Tongue (tissue), 1 donor: ENCODE measurements at regions not wholly inside any gene's neighbourhood (a gene's known extent, or its start where the extent isn't known, plus 50 kb on each side); places are given as distances from the start of the nearest gene placed in this dataset.
"Not testable (repeated sequence)": the region's sequence is repeated elsewhere in the genome, so short reads cannot be mapped to it uniquely, and the experiment has no call there.

Source experiments
- DNase-seq: peaks from one replicate; pipeline ENCODE4 v3.0.0-alpha.2; 2015

DNA sequence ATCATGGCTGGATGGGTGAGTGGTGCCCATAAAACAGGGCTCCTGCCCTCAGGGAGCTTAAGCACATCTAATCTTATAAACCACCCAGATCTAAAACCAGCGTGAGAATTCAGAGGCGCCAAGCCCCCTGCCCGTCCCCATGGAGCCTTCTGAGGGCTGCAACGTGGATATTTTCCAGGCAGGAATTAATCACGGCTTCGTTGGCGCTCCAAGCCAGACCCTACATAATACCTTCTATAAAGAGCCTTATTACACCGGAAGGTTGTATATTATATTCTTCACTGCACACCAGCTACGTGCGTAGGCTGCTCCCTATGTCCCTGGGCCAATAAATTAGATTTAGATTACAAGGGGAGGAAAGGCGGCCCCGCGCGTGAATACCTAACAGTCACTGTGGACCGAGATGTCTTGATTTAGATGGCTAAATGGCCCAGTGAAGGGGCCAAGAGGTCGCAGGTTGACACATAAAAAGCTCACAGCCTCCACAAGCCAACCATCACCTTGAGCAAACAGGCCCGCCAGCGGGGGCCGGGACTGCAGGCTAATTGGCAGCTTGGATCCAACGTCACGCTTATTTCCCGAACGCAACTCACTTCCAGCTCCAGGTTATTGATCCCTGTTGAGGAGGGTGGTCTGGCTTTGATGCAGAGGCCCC, 64.7 kb upstream of the APCDD1L start:
- DNase-seq = no peak

DNA sequence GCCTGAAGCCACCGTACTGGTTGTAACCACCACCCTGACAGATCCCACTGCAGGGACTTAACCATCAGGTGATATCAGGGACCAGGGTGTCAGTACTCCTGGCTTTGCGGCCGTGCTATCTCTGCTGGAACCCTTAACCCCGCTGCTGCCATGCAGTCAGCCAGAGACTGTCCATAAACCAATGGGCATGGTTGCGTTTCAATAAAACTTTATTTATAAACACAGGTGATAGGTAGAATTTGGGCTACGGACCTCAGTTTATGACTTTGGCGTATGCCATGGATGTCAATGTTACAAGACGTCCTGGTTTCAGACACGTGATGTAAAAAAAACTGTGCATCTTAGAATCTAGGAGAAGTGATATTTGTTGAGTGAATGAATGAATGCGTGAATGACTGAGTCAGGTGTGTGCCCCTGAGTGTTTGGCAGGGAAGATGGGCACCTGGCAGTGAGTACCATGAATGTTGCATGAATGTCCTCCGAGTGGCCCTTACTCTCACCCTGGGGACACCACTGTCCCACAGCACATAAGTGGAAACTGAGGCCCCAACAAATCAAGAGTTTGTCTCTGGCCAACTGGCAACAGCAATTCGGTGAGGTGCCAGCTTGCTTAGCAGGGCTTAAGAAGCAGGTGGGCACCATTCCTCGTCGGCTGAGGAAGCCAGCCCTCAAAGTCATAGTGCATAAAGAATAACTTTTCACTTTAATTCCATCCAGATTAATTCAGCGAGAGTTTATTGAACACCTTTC, 64.0 kb upstream of the APCDD1L start:
- DNase-seq = no peak

DNA sequence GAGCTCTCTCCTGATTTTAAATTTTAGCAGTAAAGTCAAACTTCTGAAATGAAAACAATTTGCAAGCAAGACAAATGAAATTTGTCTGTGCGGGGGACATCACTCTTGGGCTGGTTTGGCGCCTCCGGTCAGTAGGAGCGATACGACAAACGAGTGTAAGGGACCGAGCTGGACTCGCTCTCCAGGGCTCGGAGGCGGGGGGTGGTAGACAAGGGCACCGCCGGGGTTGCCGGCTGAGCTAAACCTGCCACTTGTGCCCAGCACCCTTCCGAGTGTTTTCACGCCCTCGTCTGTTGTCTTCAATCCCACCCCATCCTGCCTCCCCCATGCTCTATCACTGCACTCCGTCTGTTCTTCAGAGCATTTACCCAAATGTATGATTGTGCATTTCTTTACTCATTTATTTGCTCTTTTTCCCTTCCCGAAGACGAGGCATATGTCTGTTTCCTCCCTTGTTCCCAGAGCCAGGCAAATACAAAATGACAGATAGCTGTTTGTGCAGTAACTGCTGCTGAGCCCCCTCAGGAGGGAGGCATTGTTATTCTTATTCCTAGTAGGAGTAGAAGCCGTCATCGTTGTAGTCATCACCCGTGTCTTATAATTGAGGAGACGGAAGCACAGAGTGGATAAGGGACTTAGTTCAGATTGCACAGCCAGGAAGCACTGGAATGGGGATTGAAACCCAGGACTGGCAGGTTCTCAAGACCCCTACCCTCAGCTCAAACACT, 62.8 kb upstream of the APCDD1L start:
- DNase-seq = no peak

DNA sequence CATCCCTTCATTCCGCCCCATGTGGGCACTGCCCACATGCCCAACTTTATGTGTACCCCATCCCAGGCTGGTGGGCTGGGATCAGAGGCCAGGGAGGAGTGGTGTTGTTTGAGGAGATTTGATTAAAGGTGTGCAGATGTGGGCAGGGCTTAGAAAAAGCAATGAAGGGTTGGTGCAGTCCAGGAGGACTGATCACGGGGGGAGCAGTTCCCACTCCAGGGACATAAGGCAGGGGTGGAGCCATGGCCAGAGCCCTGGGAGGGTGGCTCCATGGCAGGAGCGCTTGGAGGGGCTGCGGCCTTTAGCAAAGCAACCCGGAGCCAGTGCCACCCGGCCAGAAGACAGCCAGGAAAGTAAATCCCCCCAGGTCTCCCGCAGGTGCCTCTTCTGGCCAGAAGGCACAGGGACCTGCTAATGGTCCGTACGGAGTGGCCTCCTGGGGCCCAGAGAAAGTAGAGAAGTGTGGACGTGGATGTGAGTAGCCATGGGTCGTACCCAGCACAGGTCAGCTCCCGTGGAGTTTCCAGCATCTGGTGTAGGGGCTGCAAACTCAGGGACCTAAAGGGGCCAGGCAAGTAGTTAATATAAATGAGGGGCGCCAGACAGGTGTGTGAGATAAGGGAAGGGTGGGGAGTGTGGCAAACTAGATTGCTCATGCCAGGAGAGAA, 62.1 kb upstream of the APCDD1L start:
- DNase-seq = no peak

DNA sequence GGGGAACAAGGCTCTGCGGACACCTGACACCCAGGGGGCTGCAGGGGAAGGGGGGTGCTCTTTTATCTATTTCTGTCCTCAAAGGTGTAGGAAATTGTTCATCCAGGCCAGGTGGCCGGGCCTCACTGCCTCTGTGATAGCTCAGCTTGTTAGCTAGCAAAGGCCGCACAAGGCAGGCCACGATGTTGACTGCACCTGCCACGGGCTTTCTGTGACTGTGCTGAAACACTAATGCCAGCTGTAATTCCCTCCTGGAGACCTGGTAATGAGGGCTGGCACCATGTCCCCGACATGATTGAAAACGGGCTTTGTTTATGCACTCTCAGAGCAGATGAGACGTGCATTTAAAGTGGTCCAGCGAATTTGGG, 61.4 kb upstream of the APCDD1L start:
- DNase-seq = peak; percentile 40

DNA sequence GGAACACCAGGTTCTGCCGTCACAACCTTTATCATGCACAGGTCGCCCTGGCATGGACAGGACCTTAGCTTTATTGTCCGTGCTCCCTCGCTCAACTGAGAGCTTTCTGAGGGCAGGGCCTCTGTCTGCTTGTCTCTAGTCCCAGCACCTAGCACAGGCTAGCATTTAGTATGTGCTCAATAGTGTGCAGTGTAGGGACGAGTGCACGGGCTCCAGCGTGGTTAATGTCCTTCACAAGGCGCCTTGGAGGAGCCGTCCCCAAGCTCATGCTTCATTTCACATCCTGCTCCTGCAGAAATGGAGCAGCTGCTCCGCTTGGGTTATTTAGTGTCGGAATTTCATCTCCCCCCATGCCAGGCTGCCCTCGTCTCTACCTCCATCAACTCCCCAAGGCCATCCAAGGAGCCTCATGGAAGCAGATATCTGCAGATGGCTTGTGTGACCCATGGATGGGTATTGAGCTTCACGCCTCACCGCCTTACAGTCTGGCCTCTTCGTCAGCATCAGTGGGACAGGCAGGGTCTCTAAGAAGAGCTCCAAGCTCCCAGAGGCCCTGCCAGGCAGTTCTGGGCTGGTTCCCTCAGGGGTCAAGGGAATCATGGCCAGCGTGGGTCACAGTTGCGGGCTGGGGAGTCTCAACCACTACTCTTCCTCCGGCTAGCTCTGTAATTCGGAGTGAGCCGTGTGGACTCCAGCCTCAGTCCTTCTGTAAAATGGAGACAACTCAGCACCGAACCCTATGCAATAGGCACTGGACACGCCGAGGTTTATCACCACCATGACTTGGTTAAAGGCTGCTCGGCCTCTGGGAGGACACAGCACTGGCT, 60.8 kb upstream of the APCDD1L start:
- no peak for DNase-seq

DNA sequence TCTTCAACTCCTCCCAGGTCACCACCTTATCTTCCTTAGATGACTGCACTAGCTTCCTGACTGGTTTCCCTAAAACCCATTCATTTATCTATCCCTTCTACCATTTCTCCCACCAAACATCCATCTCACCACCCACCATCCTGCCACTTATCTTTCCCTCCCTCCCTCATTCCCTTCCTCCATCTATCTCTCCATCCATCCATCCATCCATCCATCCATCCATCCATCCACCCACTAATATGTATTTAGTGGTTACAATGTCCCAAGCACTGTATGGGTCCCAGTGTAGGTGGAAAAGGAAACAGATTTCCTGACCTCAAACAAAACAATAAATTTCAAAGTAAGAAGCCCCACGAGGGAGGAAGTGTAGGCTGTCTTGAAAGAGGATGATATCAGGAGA, 59.3 kb upstream of the APCDD1L start:
- DNase-seq = no peak

DNA sequence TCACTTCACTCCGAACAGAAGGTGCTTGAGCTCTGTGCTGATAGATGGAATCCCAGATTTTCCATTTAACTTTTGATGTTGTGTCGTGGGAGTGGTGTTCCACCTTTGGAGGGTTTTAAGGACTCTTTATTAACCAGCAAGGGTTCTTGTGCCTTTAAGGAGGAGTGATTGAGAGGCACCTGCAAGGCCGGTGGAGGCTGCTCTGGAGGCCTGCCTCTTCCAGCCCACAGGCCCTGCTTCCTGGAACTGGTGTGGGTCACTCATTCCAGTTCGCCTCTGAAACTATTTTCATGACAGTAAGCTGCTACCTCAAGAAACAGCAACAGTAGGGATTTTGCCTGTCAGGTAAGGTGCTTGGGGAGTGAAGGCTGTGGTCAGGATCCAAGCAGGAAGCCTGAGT, 58.8 kb upstream of the APCDD1L start:
- DNase-seq = no peak

DNA sequence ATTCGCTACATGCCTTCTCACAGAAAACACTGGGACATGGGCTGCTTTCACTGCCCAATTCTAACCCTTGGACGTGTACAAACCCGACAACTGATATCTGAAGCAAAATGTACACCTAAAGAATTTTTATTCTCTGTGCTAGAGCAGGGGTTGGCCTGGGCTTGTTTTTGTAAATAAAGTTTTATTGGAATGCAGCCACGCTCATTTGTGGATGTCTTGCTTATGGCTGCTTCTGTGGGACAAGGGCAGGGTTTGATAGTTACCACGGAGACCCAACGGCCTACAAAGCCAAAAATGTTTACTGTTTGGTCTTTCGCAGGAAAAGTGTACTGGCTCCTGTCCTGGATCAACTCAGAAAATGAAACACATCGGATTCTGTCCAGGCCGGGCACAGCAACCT, 58.1 kb upstream of the APCDD1L start:
- DNase-seq = no peak

DNA sequence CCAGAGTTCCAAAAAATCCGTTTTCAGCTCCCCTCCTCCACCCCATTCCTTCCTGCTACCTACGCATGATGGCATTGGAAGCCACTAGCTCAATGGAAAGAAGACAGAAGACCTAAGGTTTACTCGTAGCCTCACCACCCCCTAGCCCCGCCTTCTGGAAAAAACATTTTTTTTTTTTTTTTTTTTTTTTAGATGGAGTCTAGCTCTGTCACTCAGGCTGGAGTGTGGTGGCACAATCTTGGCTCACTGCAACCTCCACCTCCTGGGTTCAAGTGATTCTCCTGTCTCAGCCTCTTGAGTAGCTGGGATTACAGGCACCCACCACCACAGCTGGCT, 57.2 kb upstream of the APCDD1L start:
- DNase-seq = not testable (repeated sequence)

DNA sequence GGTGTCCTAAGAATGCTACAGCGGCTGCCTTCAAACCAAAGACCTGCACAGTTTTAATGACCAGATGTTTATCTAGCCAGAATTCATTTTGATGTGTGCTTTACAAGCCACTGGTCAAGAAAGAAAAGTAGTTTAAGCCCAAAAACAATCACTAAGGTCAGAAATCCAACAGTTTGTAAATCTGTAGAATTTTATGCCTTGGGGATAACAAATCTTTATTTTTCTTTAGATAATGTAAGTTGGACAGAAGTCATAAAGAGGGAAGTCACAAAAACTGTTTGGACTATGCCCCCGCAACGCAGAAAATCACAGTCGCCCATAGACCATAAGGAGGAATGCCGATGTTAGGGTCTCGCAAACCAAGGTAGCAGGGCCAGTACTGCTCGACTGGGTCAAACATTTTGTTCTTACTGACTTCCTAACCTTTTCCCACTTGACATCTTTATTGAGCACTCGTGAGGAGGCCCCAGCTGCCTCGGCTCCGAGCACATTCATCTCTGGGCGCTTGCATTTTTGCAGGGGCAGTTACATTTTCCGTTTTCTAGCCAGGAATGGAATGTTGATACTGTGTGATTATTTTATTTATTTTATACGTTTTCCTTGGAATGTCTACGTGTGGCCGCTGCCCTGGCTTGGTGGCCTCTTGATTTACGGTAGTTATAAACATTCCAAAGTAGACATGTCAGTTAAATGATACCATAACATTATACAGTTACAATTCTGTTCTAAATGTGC, 56.7 kb upstream of the APCDD1L start:
- peak; percentile 49 for DNase-seq

DNA sequence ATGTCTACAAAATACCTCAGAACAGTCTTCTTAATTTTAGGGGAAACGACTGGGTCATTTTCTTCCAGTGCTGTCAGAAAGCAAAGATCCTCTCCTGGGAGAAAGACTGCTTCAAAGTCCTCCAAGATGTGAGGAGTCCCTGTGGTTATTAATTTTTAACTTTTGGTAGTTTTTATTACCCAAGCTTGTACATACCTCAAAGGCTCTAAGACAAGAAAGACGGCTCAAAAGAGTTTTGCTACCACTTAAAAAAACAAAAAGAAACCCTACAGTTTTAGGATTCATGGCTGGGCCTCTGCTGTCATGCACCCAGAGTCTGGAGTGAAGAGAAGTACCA, 56.1 kb upstream of the APCDD1L start:
- peak; percentile 44 for DNase-seq

DNA sequence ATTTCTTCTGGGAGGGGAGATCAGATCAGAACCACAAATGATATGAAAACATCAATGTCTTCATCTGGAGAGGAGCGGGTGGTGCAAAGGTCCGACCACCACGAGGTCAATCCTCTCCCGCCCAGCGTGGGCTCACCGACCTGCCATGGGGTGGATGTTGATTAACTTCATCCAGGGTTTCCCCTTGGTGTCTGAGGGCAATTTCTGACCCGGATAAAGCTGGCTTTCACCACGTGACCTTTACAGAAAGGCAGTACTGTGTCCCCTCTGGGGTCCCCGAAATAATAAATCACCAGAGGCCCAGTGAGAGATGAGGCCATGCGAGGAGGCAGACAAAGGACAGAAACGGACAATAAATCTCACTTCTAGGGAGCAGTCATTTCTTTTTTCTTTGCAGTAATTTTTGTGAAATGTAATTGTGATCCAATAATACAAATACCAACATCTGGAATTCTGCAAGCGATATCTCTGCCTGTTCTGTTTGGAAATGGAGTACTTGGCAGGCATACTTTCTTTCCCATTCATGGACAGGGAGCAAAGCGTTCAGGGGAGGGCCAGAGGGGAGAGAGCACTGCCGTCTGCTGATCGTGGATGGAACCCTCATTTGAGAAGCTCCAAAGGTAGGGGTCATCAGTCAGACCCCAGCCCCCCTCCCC, 55.1 kb upstream of the APCDD1L start:
- DNase-seq = peak; percentile 59

DNA sequence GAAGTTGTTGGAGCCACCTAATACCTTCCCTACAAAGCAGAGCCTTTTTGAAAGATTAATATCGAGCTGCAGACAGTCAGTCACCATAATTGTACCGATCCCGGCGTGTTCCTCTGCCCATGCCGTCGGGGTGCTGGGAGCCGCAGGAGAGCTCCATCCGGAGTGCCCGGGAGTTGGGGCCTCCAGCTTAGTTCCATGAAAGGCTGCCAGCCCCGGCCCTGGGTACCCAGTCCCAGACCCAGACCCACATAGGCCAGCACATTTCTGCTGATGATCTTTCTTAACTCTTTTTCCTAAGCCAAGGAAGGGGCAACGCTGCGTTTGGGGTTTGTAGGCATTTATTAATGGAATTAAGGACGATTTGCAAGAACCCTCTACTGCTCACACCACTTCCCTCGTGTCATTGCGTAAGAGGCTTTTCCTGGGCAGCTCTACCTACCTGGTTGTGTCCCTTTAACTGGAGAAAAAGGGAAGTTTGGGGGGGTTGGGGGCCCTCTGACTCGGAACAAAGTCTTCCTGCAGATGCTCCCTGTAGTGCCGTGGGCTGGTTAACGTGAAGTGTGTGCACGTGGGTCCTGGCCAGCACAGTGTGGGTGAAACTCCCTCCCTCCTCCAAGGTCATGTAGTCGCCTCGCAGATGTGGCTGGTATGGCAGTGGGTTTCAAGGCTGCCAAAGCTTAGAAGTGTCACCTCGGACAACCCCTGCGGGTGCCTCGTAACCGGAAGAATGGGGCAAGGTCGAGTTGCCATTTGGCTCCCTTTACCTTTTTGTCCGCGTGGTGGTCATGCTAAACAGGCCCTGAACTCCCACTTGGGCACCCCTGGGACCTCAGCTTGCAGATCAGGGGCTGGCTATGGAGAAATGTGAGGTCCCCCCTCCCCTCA, 54.3 kb upstream of the APCDD1L start:
- DNase-seq = peak; percentile 16

DNA sequence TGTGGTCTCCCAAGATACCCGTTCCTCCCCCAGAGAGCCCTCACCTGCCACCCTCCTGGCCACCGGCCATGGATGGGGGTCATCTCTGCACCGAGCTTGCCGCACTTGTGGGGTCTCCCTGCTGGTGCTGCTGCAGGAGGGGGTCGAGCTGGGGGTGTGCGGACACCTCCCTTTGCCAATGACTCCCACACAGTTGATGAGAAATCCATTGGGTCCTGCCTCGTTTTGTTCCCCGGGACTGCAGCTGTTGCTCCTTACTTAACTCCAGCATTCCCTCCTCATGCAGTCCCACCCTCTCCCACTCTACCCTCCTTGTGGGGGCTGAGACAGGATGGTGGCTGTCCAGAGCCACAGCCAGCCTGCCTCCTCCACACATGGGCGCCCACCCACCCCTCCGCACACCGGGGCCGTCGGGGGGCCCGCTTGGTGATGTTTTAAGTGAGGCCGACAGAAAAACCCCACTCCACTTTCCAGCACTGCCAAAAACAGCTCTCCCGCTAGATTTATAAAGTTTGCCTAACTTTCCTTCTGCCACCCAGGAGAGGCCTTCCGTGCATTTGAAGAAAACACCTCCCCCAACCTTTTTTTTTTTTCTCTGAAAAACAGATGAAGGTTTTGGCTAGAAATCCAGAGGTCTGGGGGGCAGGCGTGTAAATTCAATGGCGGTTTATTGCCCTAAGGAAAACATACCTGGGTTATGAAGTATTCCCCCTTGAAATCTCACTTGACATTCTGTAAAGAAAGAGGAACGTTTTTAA, 53.5 kb upstream of the APCDD1L start:
- DNase-seq = peak; percentile 76

DNA sequence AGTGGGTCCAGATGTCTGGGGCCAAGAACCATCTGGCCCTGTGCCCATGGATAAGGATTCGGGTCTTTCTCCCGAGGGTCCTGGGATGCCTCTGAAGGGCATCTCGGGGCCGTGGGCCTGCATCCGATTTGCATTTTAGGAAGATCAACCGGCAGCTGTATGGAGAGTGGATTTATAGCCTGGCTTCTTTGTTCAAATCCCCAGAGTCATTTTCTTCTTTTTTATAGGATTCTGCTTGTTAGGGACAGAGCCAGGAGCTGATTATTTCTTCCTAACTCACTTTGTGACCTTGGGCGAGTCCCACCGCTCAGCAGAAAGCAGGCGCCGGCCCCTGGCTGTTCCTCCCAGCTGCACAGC, 52.9 kb upstream of the APCDD1L start:
- peak; percentile 66 for DNase-seq

DNA sequence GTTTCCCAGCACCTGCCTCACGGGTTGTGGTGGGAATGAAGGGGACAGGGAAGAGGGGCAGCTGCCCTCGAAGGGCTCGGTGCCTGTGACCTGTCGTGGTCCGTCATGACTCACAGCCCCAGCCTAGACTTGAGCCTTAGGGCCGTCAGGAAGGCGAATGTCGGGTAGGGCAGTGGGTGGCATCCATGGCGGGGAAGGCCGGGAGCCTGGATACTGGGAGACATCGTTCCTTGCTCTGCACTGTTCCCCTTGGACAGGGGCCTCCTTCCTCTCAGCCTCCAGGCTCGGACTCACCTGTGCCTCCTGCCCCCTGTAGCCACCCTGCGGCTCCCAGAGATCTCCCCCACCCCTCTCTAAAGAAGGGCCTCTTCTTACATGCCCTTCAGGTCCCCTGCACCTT, 52.2 kb upstream of the APCDD1L start:
- DNase-seq = no peak

DNA sequence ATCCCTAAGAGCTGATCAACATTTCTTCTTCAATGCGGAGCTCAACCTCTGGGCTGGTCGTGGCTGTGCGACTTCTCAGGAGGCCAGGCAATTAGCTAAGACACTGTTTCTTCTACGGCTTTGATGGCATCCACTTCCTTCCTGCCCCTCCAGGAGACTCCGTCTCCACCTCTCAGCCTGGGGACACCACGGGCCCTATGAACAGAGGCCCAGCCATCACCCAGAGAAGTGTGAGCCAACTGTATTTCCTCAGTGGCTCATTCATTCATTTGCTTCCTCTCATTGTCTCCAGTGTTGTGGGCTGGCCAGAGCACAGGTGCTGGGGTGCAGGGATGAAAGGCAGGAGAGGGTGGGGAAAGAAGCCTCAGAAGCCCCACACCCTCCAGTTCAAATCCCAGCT, 51.8 kb upstream of the APCDD1L start:
- DNase-seq = no peak

DNA sequence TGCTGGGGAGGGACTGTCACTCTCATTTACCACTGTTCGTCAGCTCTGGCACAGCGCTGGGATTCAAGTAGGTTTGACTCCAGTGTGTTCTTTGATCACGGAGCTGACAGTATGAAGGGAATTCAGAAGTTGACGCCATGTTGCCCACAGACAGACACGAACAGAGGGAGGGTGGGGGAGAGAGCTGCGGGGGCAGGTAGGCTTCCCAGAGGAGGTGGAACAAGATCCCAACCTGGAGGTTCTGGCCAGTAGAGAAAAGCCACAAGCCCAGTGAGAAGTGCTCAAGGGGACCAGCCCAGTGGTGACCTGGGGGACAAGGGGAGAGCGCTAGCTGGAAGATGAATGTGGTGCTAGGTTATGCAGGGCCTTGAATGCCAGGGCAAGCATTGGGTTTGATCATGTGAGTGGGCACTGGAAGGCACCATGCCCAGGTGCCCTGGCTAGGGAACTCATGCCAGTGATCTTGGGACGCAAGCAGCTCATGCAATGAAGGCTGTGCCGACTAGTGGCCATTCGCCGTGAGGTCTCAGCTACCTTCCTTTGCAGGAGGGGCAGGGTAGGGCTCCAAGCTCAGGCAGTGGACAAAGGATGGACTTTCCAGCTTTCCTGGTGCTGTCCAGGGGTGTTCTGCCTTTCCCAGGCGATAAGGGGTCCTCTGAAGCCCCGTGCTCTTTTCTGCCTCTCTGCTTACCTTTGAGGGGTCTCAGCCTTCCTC, 50.4 kb upstream of the APCDD1L start:
- DNase-seq = no peak
